H1 (cell line): ENCODE measurements at regions not wholly inside any gene's neighbourhood (a gene's known extent, or its start where the extent isn't known, plus 50 kb on each side); places are given as distances from the start of the nearest gene placed in this dataset.

Experiments
- BACH1 ChIP-seq: IDR thresholded peaks from 2 replicates; pipeline ENCODE4 v1.6.1; 2012; ENCODE audit warnings: low read length, improper control_type of control experiment
- TF ChIP-seq, protein P1 (sequence below): fragments of 300-600 bp; sonication (generic); IDR thresholded peaks from 2 replicates; pipeline ENCODE4 v1.7.1; 2012; ENCODE audit warnings: low read length, moderate library complexity, mild to moderate bottlenecking, inconsistent platforms; ENCODE audit not compliant: insufficient replicate concordance

DNA sequence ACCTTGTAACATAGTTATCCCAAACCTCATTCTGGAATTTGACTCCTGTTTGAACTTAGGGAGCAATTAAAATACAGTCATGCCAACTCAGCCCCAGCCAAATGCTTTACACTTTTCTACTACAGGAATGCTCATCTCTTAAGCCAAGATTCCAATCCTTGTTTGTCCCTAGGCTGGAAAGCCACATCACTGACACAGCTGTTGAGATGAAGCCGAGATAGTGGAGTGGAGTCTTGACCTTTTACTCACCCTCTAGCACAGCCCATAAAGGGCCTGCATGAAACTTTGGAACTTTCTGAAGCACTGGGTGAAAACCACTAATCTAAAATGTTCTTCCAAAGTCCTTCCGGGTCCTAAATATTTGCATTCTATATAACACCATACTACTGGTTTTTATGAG lies 247.3 kb downstream of the ETV1 start (continued):
- TF ChIP-seq, protein P1, sequence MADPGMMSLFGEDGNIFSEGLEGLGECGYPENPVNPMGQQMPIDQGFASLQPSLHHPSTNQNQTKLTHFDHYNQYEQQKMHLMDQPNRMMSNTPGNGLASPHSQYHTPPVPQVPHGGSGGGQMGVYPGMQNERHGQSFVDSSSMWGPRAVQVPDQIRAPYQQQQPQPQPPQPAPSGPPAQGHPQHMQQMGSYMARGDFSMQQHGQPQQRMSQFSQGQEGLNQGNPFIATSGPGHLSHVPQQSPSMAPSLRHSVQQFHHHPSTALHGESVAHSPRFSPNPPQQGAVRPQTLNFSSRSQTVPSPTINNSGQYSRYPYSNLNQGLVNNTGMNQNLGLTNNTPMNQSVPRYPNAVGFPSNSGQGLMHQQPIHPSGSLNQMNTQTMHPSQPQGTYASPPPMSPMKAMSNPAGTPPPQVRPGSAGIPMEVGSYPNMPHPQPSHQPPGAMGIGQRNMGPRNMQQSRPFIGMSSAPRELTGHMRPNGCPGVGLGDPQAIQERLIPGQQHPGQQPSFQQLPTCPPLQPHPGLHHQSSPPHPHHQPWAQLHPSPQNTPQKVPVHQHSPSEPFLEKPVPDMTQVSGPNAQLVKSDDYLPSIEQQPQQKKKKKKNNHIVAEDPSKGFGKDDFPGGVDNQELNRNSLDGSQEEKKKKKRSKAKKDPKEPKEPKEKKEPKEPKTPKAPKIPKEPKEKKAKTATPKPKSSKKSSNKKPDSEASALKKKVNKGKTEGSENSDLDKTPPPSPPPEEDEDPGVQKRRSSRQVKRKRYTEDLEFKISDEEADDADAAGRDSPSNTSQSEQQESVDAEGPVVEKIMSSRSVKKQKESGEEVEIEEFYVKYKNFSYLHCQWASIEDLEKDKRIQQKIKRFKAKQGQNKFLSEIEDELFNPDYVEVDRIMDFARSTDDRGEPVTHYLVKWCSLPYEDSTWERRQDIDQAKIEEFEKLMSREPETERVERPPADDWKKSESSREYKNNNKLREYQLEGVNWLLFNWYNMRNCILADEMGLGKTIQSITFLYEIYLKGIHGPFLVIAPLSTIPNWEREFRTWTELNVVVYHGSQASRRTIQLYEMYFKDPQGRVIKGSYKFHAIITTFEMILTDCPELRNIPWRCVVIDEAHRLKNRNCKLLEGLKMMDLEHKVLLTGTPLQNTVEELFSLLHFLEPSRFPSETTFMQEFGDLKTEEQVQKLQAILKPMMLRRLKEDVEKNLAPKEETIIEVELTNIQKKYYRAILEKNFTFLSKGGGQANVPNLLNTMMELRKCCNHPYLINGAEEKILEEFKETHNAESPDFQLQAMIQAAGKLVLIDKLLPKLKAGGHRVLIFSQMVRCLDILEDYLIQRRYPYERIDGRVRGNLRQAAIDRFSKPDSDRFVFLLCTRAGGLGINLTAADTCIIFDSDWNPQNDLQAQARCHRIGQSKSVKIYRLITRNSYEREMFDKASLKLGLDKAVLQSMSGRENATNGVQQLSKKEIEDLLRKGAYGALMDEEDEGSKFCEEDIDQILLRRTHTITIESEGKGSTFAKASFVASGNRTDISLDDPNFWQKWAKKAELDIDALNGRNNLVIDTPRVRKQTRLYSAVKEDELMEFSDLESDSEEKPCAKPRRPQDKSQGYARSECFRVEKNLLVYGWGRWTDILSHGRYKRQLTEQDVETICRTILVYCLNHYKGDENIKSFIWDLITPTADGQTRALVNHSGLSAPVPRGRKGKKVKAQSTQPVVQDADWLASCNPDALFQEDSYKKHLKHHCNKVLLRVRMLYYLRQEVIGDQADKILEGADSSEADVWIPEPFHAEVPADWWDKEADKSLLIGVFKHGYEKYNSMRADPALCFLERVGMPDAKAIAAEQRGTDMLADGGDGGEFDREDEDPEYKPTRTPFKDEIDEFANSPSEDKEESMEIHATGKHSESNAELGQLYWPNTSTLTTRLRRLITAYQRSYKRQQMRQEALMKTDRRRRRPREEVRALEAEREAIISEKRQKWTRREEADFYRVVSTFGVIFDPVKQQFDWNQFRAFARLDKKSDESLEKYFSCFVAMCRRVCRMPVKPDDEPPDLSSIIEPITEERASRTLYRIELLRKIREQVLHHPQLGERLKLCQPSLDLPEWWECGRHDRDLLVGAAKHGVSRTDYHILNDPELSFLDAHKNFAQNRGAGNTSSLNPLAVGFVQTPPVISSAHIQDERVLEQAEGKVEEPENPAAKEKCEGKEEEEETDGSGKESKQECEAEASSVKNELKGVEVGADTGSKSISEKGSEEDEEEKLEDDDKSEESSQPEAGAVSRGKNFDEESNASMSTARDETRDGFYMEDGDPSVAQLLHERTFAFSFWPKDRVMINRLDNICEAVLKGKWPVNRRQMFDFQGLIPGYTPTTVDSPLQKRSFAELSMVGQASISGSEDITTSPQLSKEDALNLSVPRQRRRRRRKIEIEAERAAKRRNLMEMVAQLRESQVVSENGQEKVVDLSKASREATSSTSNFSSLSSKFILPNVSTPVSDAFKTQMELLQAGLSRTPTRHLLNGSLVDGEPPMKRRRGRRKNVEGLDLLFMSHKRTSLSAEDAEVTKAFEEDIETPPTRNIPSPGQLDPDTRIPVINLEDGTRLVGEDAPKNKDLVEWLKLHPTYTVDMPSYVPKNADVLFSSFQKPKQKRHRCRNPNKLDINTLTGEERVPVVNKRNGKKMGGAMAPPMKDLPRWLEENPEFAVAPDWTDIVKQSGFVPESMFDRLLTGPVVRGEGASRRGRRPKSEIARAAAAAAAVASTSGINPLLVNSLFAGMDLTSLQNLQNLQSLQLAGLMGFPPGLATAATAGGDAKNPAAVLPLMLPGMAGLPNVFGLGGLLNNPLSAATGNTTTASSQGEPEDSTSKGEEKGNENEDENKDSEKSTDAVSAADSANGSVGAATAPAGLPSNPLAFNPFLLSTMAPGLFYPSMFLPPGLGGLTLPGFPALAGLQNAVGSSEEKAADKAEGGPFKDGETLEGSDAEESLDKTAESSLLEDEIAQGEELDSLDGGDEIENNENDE, result no peak
- no peak for TF ChIP-seq BACH1
